HG03196 (cell line): ENCODE measurements at regions not wholly inside any gene's neighbourhood (a gene's known extent, or its start where the extent isn't known, plus 50 kb on each side); places are given as distances from the start of the nearest gene placed in this dataset.

Experiments used
- ATAC-seq: cut with Tn5 transposase; IDR thresholded peaks from one replicate; pipeline ENCODE4 v1.9.1; 2021; ENCODE audit not compliant: unreplicated experiment

- no peak for ATAC-seq
Measured at GRCh38 chr14:76927971-76928700, 100.4 kb downstream of the IRF2BPL start.

- ATAC-seq: peak; percentile 49
Measured at GRCh38 chr14:76926521-76927251, 100.5 kb downstream of the LRRC74A start.

- ATAC-seq: no peak
Measured at GRCh38 chr14:76925097-76925441, 98.9 kb downstream of the LRRC74A start.

DNA sequence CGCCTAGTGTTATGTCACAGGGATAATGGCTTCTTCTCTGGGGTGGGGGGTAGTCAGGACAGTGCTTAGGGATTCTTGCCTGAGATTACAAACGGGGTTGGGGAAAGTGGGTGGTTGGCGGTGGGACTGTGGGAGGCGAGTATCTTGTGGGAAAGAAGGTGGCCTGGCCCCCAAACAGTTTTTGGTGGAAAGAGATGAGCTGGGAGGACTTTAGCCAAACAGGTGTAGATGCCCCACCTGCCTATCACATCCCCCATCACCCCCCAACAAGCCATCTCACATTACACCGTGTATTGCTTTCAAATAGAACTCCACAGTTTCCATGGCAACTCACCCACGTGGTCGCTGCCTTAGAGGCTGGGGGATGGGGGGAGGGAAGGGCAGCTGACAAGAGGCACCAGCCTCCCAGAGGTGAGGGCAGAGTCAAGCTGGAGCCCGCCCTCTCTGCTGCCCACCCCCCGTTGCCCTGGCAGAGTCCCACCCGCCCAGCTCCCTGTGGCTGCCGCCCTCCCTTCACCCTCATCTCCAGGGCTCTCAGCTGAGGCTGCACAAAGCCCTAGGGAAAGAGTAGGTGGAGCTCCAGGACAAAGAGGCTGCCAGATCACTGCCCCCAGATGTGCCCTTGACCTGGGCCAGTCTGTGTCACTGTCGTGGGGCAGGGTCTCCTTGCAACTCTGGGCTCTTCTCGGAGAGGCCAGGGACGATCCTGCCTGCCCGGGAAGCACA lies 98.3 kb downstream of the LRRC74A start:
- ATAC-seq: no peak

DNA sequence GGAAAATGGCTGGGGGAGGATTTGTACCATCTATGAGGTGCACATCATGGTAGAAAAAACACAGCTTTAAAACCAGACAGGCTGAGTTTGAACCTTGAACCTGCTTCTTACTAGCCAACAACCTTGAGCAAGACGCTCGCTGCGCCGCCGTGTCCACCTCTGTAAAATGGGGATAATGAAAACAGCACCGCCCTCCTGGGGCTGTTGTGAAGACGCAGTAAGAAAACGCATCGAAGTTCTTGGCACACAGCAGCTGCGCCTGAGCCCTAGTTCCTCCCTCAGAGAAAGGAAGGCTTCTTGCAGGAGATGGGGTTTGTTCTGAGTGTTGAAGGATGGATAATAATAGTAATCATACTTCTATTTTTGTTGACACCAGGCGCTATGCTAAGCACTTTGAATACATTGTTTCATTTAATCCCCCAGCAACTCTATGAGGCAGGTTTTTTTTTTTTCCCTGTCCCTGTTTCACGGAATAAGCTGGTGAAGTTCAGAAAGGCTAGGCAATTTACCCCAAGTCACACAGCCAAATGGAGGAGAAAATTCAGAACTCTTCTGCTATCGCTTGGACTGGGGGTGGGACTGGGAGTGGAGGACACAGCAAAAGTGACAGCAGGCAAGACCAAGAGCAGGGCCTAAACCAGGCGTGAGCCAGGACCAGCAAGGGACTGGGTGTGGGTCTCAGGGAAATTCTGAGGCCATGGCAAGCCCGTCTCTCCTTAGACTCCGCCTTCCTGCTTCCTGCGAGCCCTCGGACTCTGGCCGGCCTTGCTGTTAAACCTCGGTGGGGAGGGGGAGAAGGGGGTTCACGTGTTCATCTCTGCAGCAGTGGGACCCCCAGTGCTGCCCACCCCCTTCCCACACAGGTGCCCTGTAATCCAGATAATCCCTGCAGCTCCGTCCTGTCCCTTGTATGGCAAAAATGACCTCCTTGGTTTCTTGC lies 97.5 kb downstream of the LRRC74A start:
- ATAC-seq: no peak

GRCh38 chr14:76922584-76922983 lies 96.4 kb downstream of the LRRC74A start:
- ATAC-seq: no peak

GRCh38 chr14:76922092-76922491 lies 95.9 kb downstream of the LRRC74A start:
- no peak for ATAC-seq

DNA sequence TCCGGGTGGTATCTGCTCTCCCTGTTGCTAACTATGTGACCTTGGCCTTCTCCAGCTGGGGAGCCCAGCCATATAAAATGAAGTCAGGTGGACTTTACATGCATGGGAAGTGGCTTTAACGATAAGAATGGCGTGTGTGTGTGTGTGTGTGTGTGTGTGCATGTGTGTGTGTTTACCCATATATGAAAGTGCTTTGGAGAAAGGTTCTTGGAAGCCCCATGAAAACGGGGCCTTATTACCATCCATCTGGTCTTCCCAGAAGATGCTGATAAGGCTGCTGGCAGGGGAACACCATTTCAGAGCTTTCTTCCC lies 94.8 kb downstream of the LRRC74A start:
- ATAC-seq: no peak

GRCh38 chr14:76920331-76921087 lies 94.3 kb downstream of the LRRC74A start:
- ATAC-seq: no peak

- ATAC-seq: no peak
Measured at GRCh38 chr14:76919431-76920330, 93.5 kb downstream of the LRRC74A start.
